Thyroid gland (tissue), 4 donors: ENCODE measurements at regions not wholly inside any gene's neighbourhood (a gene's known extent, or its start where the extent isn't known, plus 50 kb on each side); places are given as distances from the start of the nearest gene placed in this dataset.
"Not testable (repeated sequence)": the region's sequence is repeated elsewhere in the genome, so short reads cannot be mapped to it uniquely, and the experiment has no call there.

Source experiments
- DNase-seq, 2 donors: peaks; one replicate each; pipeline ENCODE4 v3.0.0-alpha.2; 2019
- H3K27ac ChIP-seq, 3 donors: fragments of 200-600 bp; sonication (generic); 1 replicate in 2 of 3; 2 replicates in 1 of 3; pipeline ENCODE4 v1.5.1; 2016 to 2019; ENCODE audit warnings: mild to moderate bottlenecking in 1 of 3, moderate library complexity in 1 of 3
- H3K27me3 ChIP-seq: fragments of 200-600 bp; sonication (generic); one replicate; pipeline ENCODE4 v1.5.1; 2019
- H3K36me3 ChIP-seq, 2 donors: fragments of 200-600 bp; sonication (generic); one replicate each; pipeline ENCODE4 v1.5.1; 2016 to 2019
- H3K4me1 ChIP-seq, 2 donors: fragments of 200-600 bp; sonication (generic); one replicate each; pipeline ENCODE4 v1.5.1; 2017 to 2019
- H3K4me3 ChIP-seq, 3 donors: fragments of 200-600 bp; sonication (generic); replicated peaks in 1 of 3; 1 replicate in 2 of 3; 2 replicates in 1 of 3; pipeline ENCODE4 v1.5.1; 2016; ENCODE audit warnings: mild to moderate bottlenecking in 1 of 3
- H3K9me3 ChIP-seq: fragments of 200-600 bp; sonication (generic); one replicate; pipeline ENCODE4 v1.5.1; 2017
- CTCF ChIP-seq, 6 experiments: fragments of 200-600 bp in 3 of 6; fragments of 450-650 bp in 3 of 6; sonication (generic) in 3 of 6; IDR thresholded peaks; one replicate each; pipeline ENCODE4 v1.5.1; 2016 to 2019; ENCODE audit warnings: antibody characterized with exemption in 6 of 6, mild to moderate bottlenecking in 2 of 6, inconsistent platforms in 1 of 6, moderate library complexity in 1 of 6
- POLR2A ChIP-seq, 2 donors: fragments of 450-650 bp; IDR thresholded peaks; one replicate each; pipeline ENCODE4 v1.6.1; 2017; ENCODE audit warnings: antibody characterized with exemption in 2 of 2, mild to moderate bottlenecking in 2 of 2, moderate library complexity in 1 of 2
- WGBS, 2 donors: methylation state at CpG; one replicate each; pipeline ENCODE4 v1.1.5; 2017; 5-methylcytosine and 5-hydroxymethylcytosine counted together
- intact Hi-C: fragments of 100-400 bp; cut with DNase I; formaldehyde crosslinking; loops from one replicate; pipeline ENCODE4 v1.15.1; 2023

GRCh38 chr13:102538938-102539337 lies 57.8 kb upstream of the TPP2 start:
- H3K9me3 ChIP-seq, result no peaks in the 10 kb centered on the region
- TF ChIP-seq POLR2A (IDR thresholded peaks at IDR 0.05) (no peak), CTCF (IDR thresholded peaks at IDR 0.05) (no peak)

GRCh38 chr13:102536695-102537485 lies 59.9 kb upstream of the TPP2 start:
- H3K27me3 ChIP-seq, result no peaks in the 10 kb centered on the region
- 78% methylated on average over 8 of the region's 8 CpGs for WGBS, 2 donors

More at GRCh38 chr13:102538938-102539337, 57.8 kb upstream of the TPP2 start:
- H3K4me1 ChIP-seq, result no peaks in the 10 kb centered on the region
- no peak for DNase-seq
- H3K36me3 ChIP-seq, result no peaks in the 10 kb centered on the region
- 94 to 96% methylated on average over 3 of the region's 3 CpGs for whole genome bisulfite sequencing, 2 donors
- H3K4me3 ChIP-seq, result no peak overlapping the region
- no peaks in the 10 kb centered on the region for H3K27me3 ChIP-seq
- intact Hi-C loops, result no loop called here
- no peak overlapping the region for H3K27ac ChIP-seq

GRCh38 chr13:102536196-102536595 lies 60.6 kb upstream of the TPP2 start:
- Histone ChIP-seq H3K4me3 (no peak overlapping the region), H3K36me3 (no peaks in the 10 kb centered on the region), H3K9me3 (no peaks in the 10 kb centered on the region), H3K27ac (no peak overlapping the region), H3K4me1 (no peaks in the 10 kb centered on the region), H3K27me3 (no peaks in the 10 kb centered on the region)
- no peak for DNase-seq
- no peak for TF ChIP-seq POLR2A (IDR thresholded peaks at IDR 0.05)
- TF ChIP-seq CTCF (IDR thresholded peaks at IDR 0.05), result no peak
- intact Hi-C loops, result no loop called here
- WGBS, 2 donors, result 83 to 87% methylated on average over 6 of the region's 6 CpGs

More at GRCh38 chr13:102536695-102537485, 59.9 kb upstream of the TPP2 start:
- TF ChIP-seq POLR2A (IDR thresholded peaks at IDR 0.05), result no peak
- TF ChIP-seq CTCF (IDR thresholded peaks at IDR 0.05), result no peak
- no peaks in the 10 kb centered on the region for H3K9me3 ChIP-seq
- intact Hi-C loops, result no loop called here
- H3K27ac ChIP-seq, result no peak overlapping the region
- no peak overlapping the region for H3K4me3 ChIP-seq
- H3K36me3 ChIP-seq, result no peaks in the 10 kb centered on the region
- H3K4me1 ChIP-seq, result no peaks in the 10 kb centered on the region
- no peak for DNase-seq

- intact Hi-C loops, result no loop called here
- Histone ChIP-seq H3K4me3 (no peak overlapping the region), H3K27ac (no peak overlapping the region), H3K27me3 (no peaks in the 10 kb centered on the region), H3K9me3 (no peaks in the 10 kb centered on the region), H3K36me3 (no peaks in the 10 kb centered on the region), H3K4me1 (peaks cover 0 to 8% of the 10 kb centered on the region in 2 donors)
- DNase-seq, result peak; percentile 82 to 83
- TF ChIP-seq CTCF (IDR thresholded peaks at IDR 0.05), result no peak
- no peak for TF ChIP-seq POLR2A (IDR thresholded peaks at IDR 0.05)
- WGBS, 2 donors, result 23 to 49% methylated on average over 2 of the region's 2 CpGs
Observed at GRCh38 chr13:102530751-102531150, 66.0 kb upstream of the TPP2 start.

GRCh38 chr13:102522251-102522650 lies 74.5 kb upstream of the TPP2 start:
- H3K27ac ChIP-seq, H3K36me3 ChIP-seq, H3K4me3 ChIP-seq, H3K4me1 ChIP-seq, H3K27me3 ChIP-seq, H3K9me3 ChIP-seq, intact Hi-C loops, DNase-seq: not testable (repeated sequence)
- 92 to 94% methylated on average over 6 to 8 of the region's 8 CpGs for WGBS, 2 donors
